HG02885 (cell line): ENCODE measurements at regions not wholly inside any gene's neighbourhood (a gene's known extent, or its start where the extent isn't known, plus 50 kb on each side); places are given as distances from the start of the nearest gene placed in this dataset.

Experiments
- ATAC-seq: cut with Tn5 transposase; IDR thresholded peaks from one replicate; pipeline ENCODE4 v1.9.1; 2021; ENCODE audit warnings: mild to moderate bottlenecking; ENCODE audit not compliant: unreplicated experiment, poor library complexity

DNA sequence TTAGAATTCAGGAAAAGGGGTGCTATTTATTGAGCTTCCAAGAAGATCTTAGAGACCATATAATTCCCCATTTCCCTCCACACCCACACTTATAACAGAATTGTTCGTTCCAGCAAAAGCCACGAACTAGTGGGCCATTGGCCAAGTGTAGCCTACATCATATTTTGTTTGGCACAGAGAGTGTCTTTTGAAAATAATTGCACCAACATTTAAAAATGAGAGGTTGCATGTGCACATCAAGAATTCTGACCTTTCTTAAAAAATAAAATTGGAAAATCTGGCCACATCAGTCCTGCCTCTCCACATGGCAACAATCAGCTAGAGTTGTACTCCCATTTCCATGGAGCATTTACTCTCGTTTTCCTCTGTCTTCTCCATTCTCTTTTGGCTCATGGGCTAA is 655.5 kb upstream of the FANCL start:
- ATAC-seq, result no peak

DNA sequence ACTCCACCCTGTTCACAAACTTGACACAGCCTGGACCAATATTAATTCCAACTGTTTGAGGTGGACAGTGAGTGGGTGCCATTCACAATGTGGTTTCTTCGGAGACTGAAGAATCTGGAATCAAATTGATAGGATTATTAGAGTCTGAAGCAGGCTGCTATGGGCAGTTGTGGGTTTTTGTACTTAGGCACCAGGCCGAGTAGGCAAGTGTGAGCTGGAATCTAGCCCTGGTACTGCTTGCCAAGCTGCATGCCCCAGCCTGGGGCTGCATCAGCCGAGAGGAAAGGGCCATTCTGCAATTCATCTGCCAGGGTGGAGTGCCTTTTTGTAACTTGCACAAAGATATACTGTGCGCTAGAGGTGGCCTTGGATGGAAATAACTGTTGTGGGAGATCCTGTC is 654.7 kb upstream of the FANCL start:
- ATAC-seq, result no peak

DNA sequence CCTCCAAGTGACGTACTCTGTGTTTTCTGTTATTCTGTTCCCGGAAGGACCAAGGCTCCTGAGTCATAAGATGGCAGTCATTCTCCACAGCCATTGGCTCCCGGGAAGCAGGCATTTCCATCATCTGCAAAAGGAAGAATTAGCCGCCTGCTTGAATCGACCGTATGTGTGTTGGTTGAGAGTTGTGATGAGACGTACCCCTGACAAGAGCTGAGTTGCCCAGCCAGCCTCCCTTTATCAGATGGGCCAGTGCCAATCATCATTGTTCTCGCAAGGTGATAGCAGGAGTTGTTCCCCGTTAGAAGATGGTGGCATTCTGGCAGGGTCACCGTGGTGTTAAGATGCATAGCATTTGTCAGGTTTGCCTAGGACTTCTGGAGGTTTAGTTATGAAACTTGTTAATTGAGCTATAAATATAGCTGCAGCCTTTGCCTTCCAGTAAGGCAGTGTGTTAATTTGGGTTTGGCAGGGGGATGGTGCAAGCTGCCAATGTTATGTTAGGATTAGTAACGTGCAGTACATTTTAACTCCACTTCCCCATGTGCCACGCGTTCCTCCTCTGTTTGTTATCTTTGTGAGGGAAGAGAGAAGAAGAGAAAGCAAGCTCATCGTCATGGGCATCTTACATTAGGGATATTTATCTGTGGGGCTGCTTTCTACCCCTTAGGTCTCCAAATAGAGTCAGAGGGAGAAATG is 652.7 kb upstream of the FANCL start:
- ATAC-seq, result no peak

DNA sequence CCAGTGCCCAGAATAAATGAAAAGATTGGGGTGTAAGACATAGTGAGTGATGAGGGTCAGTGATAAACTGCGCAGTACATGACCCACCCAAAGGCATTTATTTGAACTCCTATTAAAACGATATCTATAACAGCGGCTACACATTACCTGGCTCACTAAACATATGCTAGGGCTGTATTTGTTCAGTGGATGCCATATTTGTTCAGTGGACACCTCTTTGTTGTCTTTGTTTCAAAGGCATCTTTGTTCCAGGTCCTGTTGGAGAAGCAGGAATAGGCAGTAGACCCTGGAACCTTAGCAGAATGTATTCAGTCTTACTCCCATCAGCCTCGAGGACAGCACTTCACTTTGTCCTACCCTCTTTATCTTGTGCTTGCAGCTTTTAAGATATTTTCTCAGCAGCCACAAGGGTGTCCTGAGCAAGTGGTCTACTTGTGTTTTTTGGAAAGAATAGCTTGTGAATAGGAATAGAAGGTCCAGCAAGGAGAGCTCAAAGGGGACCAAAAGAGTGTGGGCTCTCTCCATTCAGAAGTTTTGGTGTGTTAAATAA is 650.8 kb upstream of the FANCL start:
- ATAC-seq, result no peak

DNA sequence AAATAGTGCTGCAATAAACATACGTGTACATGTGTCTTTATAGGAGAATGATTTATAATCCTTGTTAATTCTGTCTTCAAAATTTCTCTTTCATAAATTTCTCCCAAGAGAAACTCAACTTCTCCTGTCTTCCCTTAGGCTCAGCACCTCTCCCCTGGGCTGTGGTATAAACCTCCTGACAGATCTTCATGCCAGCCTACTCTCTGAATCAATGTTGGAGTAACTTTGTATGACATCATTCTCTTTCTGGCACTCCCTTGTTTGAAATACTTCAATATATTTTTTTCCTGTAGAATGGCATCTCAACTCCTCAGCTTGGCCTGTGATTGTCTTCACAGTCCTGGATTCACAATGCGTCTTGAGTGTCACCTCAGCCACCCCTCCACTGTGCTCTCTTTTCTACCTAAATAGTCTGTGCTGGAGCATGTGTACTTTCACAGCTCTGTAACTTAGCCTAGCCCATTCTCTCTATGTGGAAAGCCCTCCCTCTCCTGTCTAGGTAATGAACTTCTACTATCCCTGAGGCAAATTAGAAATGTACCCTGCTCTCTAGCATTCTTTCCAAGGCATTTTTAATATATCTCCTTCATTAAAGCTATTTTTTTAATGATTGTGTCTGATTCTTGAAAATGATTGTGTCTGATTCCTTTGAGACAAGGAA is 649.9 kb upstream of the FANCL start:
- no peak for ATAC-seq

DNA sequence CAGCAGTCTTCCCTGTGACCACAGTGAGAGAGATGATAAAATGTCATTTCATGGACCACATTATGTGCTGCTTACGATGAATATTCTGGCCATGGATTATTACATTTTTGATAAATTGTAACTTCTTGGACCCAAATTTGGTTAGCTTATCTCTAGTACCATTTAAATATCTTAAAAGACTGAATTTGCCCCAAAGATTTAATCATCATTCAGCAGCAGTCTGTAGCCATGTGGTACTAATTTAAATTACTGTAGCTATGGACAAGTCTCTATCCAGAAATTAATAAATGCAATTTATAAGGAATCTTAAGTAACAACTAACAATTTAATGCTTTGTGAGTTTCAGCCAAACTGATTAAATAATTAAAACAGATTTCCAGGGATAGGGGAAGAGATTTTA is 644.9 kb upstream of the FANCL start:
- no peak for ATAC-seq

DNA sequence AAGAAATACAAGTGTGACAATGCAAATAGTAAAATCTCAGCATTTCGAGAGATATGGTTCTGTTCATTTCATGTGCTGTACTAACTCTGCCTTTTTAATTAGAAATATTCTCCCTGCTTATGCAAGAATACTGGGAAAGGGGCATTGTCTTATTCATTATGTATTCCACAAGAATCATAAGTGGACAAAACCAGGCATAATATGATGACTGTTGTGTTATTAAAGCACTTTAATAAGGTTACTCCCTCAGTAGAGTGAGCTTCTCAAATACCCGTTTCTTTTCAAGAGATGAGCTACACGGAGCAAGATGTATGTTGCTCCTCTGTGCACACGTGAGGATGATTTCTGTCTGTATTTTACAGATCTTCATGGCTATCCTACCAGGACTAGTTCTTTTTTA is 638.7 kb upstream of the FANCL start:
- no peak for ATAC-seq

DNA sequence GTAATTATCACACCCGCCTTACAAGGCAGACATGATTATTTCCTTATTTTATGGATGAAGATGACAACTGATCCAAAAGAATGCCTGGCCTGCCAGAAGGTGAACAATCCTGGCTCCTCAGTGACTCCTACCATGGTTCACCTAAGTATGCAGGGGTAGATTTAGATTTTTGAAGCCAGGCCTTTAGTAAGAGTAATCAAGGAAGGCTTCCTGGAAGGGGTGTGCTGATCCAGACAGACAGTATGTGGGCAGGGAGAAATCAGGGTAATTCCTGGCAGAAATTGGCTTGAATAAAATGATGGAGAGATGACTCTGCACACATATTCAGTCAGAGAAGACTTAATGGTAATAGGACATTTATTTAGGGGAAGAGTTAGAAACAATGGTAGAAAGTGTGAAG is 637.7 kb upstream of the FANCL start:
- no peak for ATAC-seq

DNA sequence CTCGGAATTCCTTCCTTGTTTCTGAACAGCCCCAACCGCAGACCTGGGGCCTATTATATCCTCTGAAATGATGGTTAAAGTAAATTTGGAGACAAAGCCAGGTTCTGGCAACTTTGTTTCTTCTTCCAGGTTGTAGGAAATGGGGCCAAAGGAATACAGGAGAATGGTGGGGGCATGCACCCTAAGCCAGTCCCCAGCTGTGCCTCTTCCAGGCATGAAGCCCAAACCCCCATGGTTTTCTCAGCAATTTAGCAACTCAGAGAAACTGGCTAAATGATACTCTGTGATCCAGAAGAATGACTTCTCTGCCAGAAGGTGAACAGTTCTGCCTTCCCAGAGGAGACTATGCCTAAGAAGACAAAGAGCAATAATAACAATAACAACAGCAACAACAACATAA is 635.0 kb upstream of the FANCL start:
- ATAC-seq, result no peak

DNA sequence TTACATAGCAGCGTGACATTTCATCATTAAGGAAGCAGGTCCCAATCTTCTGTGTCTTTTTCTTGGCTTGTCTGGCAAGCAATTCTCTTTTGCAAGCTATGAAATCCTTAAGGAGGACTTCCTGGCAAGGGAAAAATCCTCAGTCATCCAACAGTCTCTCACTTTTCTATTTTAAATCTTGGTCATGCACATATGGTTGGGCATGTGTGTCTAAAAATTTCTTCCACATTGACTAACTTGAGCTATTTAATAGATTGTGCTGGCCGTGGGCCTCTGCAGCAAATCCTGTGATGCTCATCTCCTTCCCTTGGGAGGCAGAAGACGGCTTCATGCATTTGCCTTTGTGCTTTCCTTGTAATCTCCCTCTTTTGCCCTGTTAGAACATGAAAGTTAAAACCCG is 634.3 kb upstream of the FANCL start:
- no peak for ATAC-seq

DNA sequence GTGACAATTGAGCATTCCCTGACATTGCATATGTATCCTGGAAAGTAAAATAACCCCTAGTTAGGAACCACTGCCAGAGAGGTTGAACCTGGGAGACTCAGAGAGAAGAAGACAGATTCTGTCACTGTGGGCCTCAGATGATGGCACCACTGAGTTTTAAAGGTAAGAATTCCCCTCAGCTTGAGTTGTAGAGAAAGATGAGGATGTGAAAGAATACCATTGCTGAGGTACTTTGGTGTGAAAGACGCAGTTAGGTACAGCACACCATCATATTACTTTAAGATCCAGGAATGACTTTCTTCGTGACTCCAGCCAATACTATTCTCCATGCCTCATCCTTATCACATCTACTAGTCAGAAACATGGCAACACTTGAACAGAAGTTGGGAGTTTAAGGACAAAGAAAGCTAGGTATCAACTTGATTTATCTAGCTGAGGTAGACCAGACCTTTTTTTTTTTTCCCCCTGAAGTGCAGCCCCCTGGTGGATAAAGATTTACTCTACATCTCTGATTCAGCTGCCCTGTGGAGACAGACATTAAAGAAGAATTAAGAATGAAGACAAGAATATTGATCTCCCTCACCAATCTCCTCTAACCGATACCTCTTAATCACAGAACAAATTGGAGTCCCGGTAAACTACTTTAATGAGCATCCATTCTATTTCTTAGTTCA is 630.5 kb upstream of the FANCL start:
- no peak for ATAC-seq

DNA sequence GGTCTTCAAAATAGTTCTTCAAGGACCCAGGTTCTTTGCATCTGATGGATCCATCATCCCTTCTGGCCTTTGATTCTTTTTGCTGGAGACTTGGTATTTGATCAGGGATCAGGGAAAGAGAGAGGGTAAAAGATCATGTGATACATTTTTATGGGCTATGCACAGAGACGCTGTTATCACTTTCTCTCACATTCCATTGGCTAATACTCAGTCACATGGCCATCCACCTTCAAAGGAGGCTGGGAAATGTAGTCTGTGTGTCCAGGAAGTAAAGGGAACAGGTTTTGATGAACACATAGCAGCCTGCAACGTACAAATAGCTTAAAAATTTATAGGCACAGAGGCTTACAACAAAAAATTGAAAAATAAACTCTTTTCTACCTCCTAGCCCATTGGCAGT is 629.6 kb upstream of the FANCL start:
- ATAC-seq, result peak; percentile 67

DNA sequence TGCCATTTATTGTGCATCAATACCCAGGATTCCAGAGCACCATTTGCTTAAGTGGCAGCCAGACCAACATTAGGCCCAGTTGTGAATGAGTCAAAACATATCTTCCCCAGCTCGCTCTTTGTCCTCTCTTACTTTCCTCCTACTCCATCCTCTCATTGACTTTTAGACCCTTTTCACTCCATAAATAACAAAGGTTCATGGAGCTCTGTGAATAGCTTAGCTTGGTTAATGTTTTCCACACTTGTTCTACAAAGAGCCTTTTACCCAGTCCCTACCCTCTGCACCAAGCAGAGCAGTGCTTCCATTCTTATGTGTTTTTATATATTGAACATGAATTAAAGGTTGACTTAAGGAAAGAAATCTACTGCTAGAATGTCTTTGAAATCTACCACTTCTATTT is 625.8 kb upstream of the FANCL start:
- no peak for ATAC-seq

DNA sequence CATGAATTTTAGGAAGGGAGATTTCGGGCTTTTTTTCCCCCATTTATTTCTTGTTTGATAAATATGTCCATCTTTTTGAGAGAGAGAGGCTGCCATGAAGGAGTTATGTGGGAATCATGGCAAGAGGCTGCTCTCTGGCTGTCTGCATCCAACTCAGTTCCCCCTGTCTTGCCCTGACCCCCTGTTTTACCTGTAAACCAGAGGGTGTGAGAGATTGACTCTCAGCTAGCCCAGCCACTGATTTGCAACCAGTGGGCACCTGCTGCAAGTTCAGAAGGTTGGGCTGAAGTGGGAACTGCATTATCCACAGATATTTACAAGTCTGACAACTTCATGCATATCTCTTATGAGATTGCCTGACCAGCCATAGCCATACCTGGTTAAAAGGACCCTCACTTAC is 625.4 kb upstream of the FANCL start:
- no peak for ATAC-seq

DNA sequence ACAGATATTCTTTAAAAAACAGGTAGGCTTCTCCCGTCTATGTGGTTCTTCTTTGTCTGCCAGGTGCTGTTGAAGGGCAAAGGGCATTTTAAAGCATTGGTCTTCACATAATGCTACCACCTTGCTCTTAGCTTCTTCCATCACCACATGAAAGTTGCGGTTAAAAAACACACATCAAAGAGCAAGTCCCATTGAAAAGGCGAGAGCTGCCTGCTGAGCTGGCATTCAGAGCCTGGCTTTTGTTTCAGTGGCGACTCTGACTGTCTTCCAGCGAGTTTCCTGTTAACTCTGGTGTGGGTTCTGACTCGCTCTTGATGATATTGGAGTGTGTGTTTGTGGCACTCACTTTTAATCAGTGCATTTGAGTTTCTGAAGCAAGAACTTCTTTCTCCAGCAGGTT is 624.9 kb upstream of the FANCL start:
- peak; percentile 35 for ATAC-seq

DNA sequence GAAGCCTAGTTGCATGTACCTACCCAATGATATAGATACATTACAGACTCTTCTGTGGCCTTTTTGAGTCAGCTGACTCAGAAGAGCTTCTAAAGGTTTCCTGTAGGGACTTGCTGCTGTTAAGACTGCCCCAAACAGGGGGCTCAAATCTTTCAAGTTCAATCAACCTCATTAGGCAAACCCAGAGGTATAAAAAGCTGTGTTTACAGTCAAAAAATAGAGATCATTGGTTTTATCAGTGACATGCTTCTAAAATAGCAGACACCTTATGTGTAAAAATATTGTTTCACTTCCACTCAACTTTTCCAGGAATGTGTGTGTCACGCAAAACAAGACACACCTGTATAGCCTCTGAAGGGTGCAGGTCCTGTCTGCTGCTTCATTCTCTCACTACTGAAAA is 624.3 kb upstream of the FANCL start:
- peak; percentile 66 for ATAC-seq

DNA sequence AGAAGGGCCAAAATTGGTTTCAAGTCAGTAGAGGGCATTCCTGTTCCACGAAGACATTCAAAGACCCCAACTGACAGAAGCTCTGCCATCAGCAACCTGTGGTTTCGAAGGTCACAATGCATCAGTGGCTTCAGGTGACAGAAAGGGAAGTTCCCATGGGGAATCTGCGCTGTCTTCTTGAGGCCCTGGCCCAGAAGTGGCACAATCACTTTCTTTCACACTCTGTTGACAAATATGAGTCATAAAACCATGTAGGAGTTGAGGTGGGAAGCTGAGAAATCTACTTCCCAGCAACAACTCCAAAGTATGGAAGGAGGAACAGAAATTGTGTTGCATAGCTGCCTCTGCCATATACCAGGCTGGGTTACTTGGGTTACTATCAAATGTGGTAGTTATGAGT is 621.1 kb upstream of the FANCL start:
- peak; percentile 53 for ATAC-seq

DNA sequence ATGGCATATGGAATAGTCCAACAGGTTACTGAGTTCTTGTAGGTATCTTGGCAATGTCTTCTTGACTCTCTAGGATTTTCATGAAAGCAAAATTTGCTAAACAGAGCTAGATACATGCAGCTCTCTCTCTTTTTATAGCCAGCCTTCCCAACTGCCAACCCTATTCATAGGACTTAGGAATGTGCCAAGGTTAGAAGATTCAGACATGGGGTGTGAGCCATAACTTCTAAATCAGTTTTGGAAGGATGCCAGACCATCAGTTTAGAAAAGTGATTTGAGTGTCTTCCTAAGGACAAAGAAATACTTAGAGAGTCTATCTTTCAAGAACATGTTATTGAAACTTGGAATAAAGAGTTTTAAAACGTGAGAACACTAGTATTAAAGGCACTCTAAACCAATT is 619.5 kb upstream of the FANCL start:
- no peak for ATAC-seq

DNA sequence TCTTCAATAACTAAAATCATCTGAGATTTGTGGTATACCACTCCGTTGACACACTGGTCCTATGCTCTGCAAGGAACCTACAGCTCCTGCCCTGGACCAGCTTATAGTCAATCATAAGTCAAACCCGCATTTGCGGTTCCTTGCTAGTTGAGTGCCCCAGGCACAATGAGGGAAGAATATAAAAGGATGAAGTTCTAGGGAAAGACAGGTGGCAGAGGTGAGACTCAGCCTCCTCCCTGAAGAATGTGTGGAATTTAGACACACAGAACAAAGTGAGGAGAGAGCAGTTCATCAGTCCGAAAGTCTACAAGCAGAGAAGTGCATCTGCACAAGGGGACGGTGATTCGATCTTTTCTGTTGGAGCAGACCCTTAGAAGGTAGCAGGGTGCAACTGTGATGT is 615.0 kb upstream of the FANCL start:
- ATAC-seq, result no peak

DNA sequence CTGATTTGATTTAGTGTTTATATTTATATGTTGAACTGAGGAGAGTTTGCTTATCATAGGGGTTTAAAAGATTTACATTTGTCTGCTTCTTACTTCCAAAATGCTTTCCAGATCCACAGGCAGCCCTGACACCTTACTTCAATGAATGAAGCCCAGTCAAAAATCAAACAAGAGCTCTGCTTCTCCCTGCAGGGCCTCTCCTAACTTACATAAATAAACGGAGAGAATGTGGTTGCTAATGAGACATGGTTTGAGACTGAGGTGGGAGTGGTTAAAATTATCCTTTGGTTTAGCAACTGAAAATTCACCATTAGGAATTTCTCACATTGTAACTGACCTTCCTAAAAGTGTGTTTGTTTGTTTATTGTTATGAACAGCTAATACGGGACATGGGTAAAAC is 612.3 kb upstream of the FANCL start:
- ATAC-seq, result no peak

DNA sequence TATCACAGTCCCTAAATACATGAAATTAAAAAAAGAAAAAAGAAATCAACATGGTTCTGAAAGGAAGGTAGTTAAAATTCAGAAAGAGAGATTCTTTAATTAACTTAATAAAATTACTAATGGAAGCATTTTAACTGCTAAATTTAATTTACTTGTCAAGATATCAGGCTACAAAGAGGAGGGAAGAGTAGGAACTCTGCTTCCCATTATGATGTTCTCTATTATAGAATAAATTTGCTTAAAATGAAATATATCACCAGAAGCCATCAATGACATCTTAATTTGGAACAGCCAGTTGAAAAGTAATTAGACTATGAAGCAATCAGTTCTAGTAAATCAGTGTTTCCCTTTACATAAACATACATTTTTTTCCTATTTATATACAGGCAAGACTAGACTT is 611.8 kb upstream of the FANCL start:
- no peak for ATAC-seq

DNA sequence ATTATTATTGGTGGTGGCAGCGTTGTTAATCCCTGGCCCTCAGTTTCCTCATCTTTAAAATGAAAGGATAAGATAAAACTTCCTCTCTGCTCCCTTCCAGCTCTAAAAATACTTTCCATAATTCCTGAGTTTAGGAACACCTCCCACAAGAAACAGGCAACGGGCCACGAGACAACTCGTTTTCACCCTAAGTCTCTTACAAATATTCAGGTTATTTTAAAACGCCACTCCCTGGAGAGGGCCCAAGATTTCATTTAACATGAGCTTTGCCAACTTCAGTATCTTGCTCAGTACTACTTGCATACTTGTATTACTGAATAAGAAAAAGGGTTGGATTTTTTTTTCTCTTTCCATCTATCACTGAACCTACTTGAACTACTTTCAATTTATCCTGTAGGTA is 611.1 kb upstream of the FANCL start:
- no peak for ATAC-seq
